ENCODE measurements at regions not wholly inside any gene's neighbourhood (a gene's known extent, or its start where the extent isn't known, plus 50 kb on each side); places are given as distances from the start of the nearest gene placed in this dataset.

GRCh38 chr2:18265614-18266586, 294.6 kb downstream of the RDH14 start:
- H3K79me2 ChIP-seq (ENCODE audit: control insufficient read depth, insufficient read depth, low read length), result no peaks in the 10 kb centered on the region
- H3K9me1 ChIP-seq (ENCODE audit: control insufficient read depth, extremely low read depth, insufficient read depth, low read length), result no peaks in the 10 kb centered on the region
- H3K4me2 ChIP-seq (ENCODE audit: control insufficient read depth, extremely low read depth, insufficient read depth, low read depth, low read length), result no peak overlapping the region
- no peak overlapping the region for H3K27ac ChIP-seq (ENCODE audit: control insufficient read depth, insufficient read depth, low read length)
- H3K36me3 ChIP-seq (ENCODE audit: control insufficient read depth in 2 of 2, extremely low read depth in 1 of 2, insufficient read depth in 2 of 2, low read length in 2 of 2), result no peaks in the 10 kb centered on the region
- H3K4me3 ChIP-seq (ENCODE audit: control insufficient read depth in 2 of 3, extremely low read depth in 1 of 3, insufficient read depth in 2 of 3, low read depth in 1 of 3, low read length in 3 of 3), result no peak overlapping the region
- TF ChIP-seq CTCF (optimal IDR thresholded peaks at IDR 0.05 in 1 of 3, IDR thresholded peaks at IDR 0.05 in 1 of 3, conservative IDR thresholded peaks at IDR 0.05 in 1 of 3; ENCODE audit: extremely low read depth in 1 of 3, insufficient read depth in 2 of 3, low read length in 3 of 3) (peak in 1 of 3 experiments; percentile 32), EZH2 (IDR thresholded peaks at IDR 0.05; ENCODE audit: low read length) (no peak)
- no peaks in the 10 kb centered on the region for H3K27me3 ChIP-seq (ENCODE audit: control insufficient read depth, extremely low read depth, insufficient read depth, low read length)
- no peak overlapping the region for H2AFZ ChIP-seq (ENCODE audit: control insufficient read depth, low read length)
- no peak for DNase-seq (ENCODE audit: low read depth, low spot score)
- FAIRE-seq, result no peak
- dilution Hi-C loops (cut with MboI; ENCODE audit: extremely low pct_ligation_motif_present, low sequenced_read_pairs), result no loop called here
- no peak overlapping the region for H3K9ac ChIP-seq (ENCODE audit: control insufficient read depth, extremely low read depth, insufficient read depth, low read length)
- no peaks in the 10 kb centered on the region for H3K4me1 ChIP-seq (ENCODE audit: control insufficient read depth, extremely low read depth, insufficient read depth, low read length)
- H4K20me1 ChIP-seq (ENCODE audit: control insufficient read depth, extremely low read depth, insufficient read depth, low read length), result no peaks in the 10 kb centered on the region
- H3K9me3 ChIP-seq (ENCODE audit: control insufficient read depth, low read depth, low read length), result no peaks in the 10 kb centered on the region

DNA sequence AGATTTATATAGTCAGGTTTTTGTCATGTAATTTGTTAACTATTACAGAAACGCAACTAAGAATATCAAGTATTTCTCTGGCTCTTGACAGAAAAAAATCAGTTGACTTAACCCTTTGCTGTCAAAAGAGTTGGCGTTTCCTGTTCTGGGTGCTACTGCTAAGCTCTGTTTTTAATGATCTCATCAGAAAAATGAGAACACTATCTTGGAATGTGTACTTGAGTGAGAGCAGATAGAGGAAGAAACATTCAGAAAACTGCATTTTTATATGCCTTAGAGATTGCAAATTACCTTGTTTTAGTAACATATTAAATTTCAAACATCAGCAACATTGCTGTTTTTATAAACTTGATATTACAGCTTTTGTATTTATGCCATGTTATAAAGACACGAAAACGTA, 297.9 kb downstream of the RDH14 start:
- no peak for FAIRE-seq
- H3K27ac ChIP-seq (ENCODE audit: control insufficient read depth, insufficient read depth, low read length), result no peak overlapping the region

More for the DNA sequence above, 297.9 kb downstream of the RDH14 start:
- Histone ChIP-seq H2AFZ (ENCODE audit: control insufficient read depth, low read length) (no peak overlapping the region), H3K9ac (ENCODE audit: control insufficient read depth, extremely low read depth, insufficient read depth, low read length) (no peak overlapping the region), H4K20me1 (ENCODE audit: control insufficient read depth, extremely low read depth, insufficient read depth, low read length) (no peaks in the 10 kb centered on the region), H3K36me3 (ENCODE audit: control insufficient read depth in 2 of 2, extremely low read depth in 1 of 2, insufficient read depth in 2 of 2, low read length in 2 of 2) (no peaks in the 10 kb centered on the region), H3K4me3 (ENCODE audit: control insufficient read depth in 2 of 3, extremely low read depth in 1 of 3, insufficient read depth in 2 of 3, low read depth in 1 of 3, low read length in 3 of 3) (no peak overlapping the region), H3K4me1 (ENCODE audit: control insufficient read depth, extremely low read depth, insufficient read depth, low read length) (no peaks in the 10 kb centered on the region), H3K79me2 (ENCODE audit: control insufficient read depth, insufficient read depth, low read length) (no peaks in the 10 kb centered on the region), H3K9me3 (ENCODE audit: control insufficient read depth, low read depth, low read length) (no peaks in the 10 kb centered on the region), H3K9me1 (ENCODE audit: control insufficient read depth, extremely low read depth, insufficient read depth, low read length) (no peaks in the 10 kb centered on the region), H3K4me2 (ENCODE audit: control insufficient read depth, extremely low read depth, insufficient read depth, low read depth, low read length) (no peak overlapping the region), H3K27me3 (ENCODE audit: control insufficient read depth, extremely low read depth, insufficient read depth, low read length) (no peaks in the 10 kb centered on the region)
- TF ChIP-seq EZH2 (IDR thresholded peaks at IDR 0.05; ENCODE audit: low read length), result no peak
- TF ChIP-seq CTCF (optimal IDR thresholded peaks at IDR 0.05 in 1 of 3, IDR thresholded peaks at IDR 0.05 in 1 of 3, conservative IDR thresholded peaks at IDR 0.05 in 1 of 3; ENCODE audit: extremely low read depth in 1 of 3, insufficient read depth in 2 of 3, low read length in 3 of 3), result no peak
- dilution Hi-C loops (cut with MboI; ENCODE audit: extremely low pct_ligation_motif_present, low sequenced_read_pairs), result no loop called here
- DNase-seq (ENCODE audit: low read depth, low spot score), result no peak

All from keratinocyte (primary cell).